ENCODE measurements at regions not wholly inside any gene's neighbourhood (a gene's known extent, or its start where the extent isn't known, plus 50 kb on each side); places are given as distances from the start of the nearest gene placed in this dataset.

DNA sequence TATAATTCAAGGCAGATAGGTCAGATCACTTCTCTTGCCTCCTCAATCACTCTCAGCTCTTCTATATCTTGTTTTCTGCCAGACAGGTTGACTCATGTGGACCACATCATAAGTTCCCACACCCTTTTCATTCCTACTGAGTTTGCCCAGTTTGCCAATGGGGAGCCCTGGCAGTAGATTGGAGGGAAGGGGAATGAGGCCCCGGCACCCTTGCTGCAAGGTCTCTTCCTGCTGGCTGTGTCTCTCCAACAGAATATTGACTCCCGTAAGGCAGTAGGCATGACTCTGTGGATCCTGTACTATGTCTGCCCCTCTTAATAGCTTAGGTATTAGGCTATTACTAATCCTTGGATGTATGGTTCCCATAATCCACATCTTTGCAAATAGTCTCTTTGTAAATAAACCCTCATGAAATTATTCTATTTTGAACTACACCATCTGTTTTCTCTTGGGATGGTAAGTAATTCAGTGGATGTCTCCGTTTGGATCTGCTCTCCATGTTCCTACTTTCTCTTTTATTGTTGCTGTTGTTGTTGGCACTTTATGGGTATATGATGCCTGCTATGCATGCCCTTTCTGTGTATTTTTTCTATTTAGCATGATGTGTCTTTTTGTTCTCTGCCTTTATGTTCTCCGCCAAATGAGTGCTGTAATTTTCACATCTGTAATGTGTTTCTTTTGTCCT is 65.5 kb upstream of the DCBLD2 start:
- ATAC-seq (no peak), DNase-seq (ENCODE audit: low read depth, low spot score) (no peak), FAIRE-seq (no peak)
- Histone ChIP-seq H3K27me3 (replicated peaks in 1 of 2; ENCODE audit: control insufficient read depth in 2 of 2, insufficient read depth in 2 of 2, low read length in 1 of 2) (no peaks in the 10 kb centered on the region), H3K4me2 (ENCODE audit: control insufficient read depth, insufficient read depth) (no peak overlapping the region), H3K79me2 (ENCODE audit: control insufficient read depth, insufficient read depth, low read length) (no peaks in the 10 kb centered on the region), H4K20me1 (ENCODE audit: control insufficient read depth, insufficient read depth) (no peaks in the 10 kb centered on the region), H3K4me3 (no peak overlapping the region), H3K9ac (ENCODE audit: control insufficient read depth, insufficient read depth, low read length) (no peak overlapping the region), H3K36me3 (ENCODE audit: control insufficient read depth in 2 of 2, insufficient read depth in 2 of 2, low read length in 1 of 2) (no peaks in the 10 kb centered on the region), H3K27ac (ENCODE audit: control insufficient read depth, insufficient read depth) (no peak overlapping the region), H3K9me3 (replicated peaks; ENCODE audit: control insufficient read depth, insufficient read depth, low read length) (no peaks in the 10 kb centered on the region), H3K4me1 (ENCODE audit: control insufficient read depth, insufficient read depth, low read length) (no peaks in the 10 kb centered on the region), H2AFZ (ENCODE audit: control insufficient read depth, low read depth, low read length) (no peak overlapping the region)
- ChIA-PET RAD21 (ENCODE audit: unreplicated experiment) (no interaction called here), CTCF (interaction anchor here (0.6 to 1.2 kb wide), 2 partner anchors 27 to 312 kb away, joined by 3 read pairs; no protein-coding TSS in a partner anchor), SMC1A (ENCODE audit: uncharacterized antibody, unreplicated experiment) (no interaction called here), POLR2A (no interaction called here)
- 74% methylated on average over 4 of the region's 4 CpGs for WGBS (ENCODE audit: insufficient coverage, insufficient replicate concordance, low lambda C conversion rate, missing lambda C conversion rate)
- no peak for TF ChIP-seq SMARCA5 (IDR thresholded peaks at IDR 0.05)
- no peak for TF ChIP-seq BCL11A (IDR thresholded peaks at IDR 0.05; ENCODE audit: low read depth, low read length)
- no peak for TF ChIP-seq EED (IDR thresholded peaks at IDR 0.05; ENCODE audit: low read depth)
- TF ChIP-seq POLR2AphosphoS2 (IDR thresholded peaks at IDR 0.05; ENCODE audit: low read depth, low read length), result no peak
- TF ChIP-seq, protein P1, sequence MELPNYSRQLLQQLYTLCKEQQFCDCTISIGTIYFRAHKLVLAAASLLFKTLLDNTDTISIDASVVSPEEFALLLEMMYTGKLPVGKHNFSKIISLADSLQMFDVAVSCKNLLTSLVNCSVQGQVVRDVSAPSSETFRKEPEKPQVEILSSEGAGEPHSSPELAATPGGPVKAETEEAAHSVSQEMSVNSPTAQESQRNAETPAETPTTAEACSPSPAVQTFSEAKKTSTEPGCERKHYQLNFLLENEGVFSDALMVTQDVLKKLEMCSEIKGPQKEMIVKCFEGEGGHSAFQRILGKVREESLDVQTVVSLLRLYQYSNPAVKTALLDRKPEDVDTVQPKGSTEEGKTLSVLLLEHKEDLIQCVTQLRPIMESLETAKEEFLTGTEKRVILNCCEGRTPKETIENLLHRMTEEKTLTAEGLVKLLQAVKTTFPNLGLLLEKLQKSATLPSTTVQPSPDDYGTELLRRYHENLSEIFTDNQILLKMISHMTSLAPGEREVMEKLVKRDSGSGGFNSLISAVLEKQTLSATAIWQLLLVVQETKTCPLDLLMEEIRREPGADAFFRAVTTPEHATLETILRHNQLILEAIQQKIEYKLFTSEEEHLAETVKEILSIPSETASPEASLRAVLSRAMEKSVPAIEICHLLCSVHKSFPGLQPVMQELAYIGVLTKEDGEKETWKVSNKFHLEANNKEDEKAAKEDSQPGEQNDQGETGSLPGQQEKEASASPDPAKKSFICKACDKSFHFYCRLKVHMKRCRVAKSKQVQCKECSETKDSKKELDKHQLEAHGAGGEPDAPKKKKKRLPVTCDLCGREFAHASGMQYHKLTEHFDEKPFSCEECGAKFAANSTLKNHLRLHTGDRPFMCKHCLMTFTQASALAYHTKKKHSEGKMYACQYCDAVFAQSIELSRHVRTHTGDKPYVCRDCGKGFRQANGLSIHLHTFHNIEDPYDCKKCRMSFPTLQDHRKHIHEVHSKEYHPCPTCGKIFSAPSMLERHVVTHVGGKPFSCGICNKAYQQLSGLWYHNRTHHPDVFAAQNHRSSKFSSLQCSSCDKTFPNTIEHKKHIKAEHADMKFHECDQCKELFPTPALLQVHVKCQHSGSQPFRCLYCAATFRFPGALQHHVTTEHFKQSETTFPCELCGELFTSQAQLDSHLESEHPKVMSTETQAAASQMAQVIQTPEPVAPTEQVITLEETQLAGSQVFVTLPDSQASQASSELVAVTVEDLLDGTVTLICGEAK (IDR thresholded peaks at IDR 0.05; ENCODE audit: borderline replicate concordance), result no peak
- TF ChIP-seq RAD21 (IDR thresholded peaks at IDR 0.05; ENCODE audit: insufficient read depth, low read depth, low read length), result no peak
- no peak for TF ChIP-seq CHD2 (IDR thresholded peaks at IDR 0.05; ENCODE audit: borderline replicate concordance, low read depth, low read length)
- TF ChIP-seq ZNF274 (IDR thresholded peaks at IDR 0.05; ENCODE audit: insufficient read depth, insufficient read length), result no peak
- TF ChIP-seq, protein P2, sequence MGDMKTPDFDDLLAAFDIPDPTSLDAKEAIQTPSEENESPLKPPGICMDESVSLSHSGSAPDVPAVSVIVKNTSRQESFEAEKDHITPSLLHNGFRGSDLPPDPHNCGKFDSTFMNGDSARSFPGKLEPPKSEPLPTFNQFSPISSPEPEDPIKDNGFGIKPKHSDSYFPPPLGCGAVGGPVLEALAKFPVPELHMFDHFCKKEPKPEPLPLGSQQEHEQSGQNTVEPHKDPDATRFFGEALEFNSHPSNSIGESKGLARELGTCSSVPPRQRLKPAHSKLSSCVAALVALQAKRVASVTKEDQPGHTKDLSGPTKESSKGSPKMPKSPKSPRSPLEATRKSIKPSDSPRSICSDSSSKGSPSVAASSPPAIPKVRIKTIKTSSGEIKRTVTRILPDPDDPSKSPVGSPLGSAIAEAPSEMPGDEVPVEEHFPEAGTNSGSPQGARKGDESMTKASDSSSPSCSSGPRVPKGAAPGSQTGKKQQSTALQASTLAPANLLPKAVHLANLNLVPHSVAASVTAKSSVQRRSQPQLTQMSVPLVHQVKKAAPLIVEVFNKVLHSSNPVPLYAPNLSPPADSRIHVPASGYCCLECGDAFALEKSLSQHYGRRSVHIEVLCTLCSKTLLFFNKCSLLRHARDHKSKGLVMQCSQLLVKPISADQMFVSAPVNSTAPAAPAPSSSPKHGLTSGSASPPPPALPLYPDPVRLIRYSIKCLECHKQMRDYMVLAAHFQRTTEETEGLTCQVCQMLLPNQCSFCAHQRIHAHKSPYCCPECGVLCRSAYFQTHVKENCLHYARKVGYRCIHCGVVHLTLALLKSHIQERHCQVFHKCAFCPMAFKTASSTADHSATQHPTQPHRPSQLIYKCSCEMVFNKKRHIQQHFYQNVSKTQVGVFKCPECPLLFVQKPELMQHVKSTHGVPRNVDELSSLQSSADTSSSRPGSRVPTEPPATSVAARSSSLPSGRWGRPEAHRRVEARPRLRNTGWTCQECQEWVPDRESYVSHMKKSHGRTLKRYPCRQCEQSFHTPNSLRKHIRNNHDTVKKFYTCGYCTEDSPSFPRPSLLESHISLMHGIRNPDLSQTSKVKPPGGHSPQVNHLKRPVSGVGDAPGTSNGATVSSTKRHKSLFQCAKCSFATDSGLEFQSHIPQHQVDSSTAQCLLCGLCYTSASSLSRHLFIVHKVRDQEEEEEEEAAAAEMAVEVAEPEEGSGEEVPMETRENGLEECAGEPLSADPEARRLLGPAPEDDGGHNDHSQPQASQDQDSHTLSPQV (IDR thresholded peaks at IDR 0.05), result no peak
- no peak for TF ChIP-seq GABPA (IDR thresholded peaks at IDR 0.05; ENCODE audit: low read depth)
- no peak for TF ChIP-seq FOS (IDR thresholded peaks at IDR 0.05; ENCODE audit: borderline replicate concordance, extremely low read depth, insufficient read length)
- in situ Hi-C loops (cut with MboI), result no loop called here
- intact Hi-C loops (cut with micrococcal nuclease; ENCODE audit: unreplicated experiment), result no loop called here
- BruUV-seq (replicated peaks), result no TSS peak
